Stomach (tissue), 4 donors: ENCODE measurements at regions not wholly inside any gene's neighbourhood (a gene's known extent, or its start where the extent isn't known, plus 50 kb on each side); places are given as distances from the start of the nearest gene placed in this dataset.

Experiments
- CTCF ChIP-seq, 7 experiments: fragments of 450-650 bp in 4 of 7; fragments of 200-600 bp in 3 of 7; sonication (generic) in 3 of 7; IDR thresholded peaks; one replicate each; pipeline ENCODE4 v1.5.1; 2016 to 2019; ENCODE audit warnings: antibody characterized with exemption in 7 of 7, control low read depth in 2 of 7, mild to moderate bottlenecking in 1 of 7
- EP300 ChIP-seq: sonication (generic); formaldehyde crosslinking; IDR thresholded peaks from one replicate; pipeline ENCODE4 v1.6.1; 2017; ENCODE audit warnings: antibody characterized with exemption
- POLR2A ChIP-seq, 4 donors: fragments of 450-650 bp; IDR thresholded peaks; one replicate each; pipeline ENCODE4 v1.6.1; 2016; ENCODE audit warnings: antibody characterized with exemption in 4 of 4, control low read depth in 2 of 4, mild to moderate bottlenecking in 1 of 4, moderate library complexity in 1 of 4
- POLR2AphosphoS5 ChIP-seq, 3 donors: sonication (generic); formaldehyde crosslinking; IDR thresholded peaks; one replicate each; pipeline ENCODE4 v1.6.1; 2016; ENCODE audit warnings: antibody characterized with exemption in 3 of 3

- TF ChIP-seq POLR2A (IDR thresholded peaks at IDR 0.05) (no peak), EP300 (no peak), CTCF (IDR thresholded peaks at IDR 0.05) (no peak), POLR2AphosphoS5 (IDR thresholded peaks at IDR 0.05) (no peak)
Measured at GRCh38 chr9:105093685-105094084, 150.8 kb upstream of the SLC44A1 start.
